T-cell (primary cell): ENCODE measurements at regions not wholly inside any gene's neighbourhood (a gene's known extent, or its start where the extent isn't known, plus 50 kb on each side); places are given as distances from the start of the nearest gene placed in this dataset.

Experiments used
- ATAC-seq, 4 experiments: fragments of 200-7000 bp in 3 of 4; fragments of 150-1000 bp in 1 of 4; cut with Tn5 transposase; replicated peaks in 1 of 4; 1 replicate in 3 of 4; 2 replicates in 1 of 4; pipeline ENCODE4 v1.10.0; 2021; ENCODE audit warnings: moderate library complexity in 3 of 4, mild to moderate bottlenecking in 2 of 4, moderate number of reproducible peaks in 1 of 4
- CTCF ChIA-PET, 2 donors: fragments of 300-600 bp; sonication (Branson Sonifier 250); formaldehyde crosslinking; loops; one replicate each; lab custom pipeline; 2022; ENCODE audit warnings: antibody characterized with exemption in 2 of 2; lab: Charles Lee
- POLR2A ChIA-PET, 2 donors: fragments of 300-600 bp; sonication (Branson Sonifier 250); formaldehyde crosslinking; loops; one replicate each; lab custom pipeline; 2022; ENCODE audit warnings: antibody characterized with exemption in 2 of 2; lab: Charles Lee
- DNase-seq, 35 experiments: peaks; one replicate each; pipeline versions ENCODE4 v3.0.0 to v3.0.0-alpha.2; 2013 to 2023
- H3K27ac ChIP-seq: one replicate; pipeline ENCODE4 v1.5.1; 2013; ENCODE audit warnings: low read length
- H3K27me3 ChIP-seq, 2 experiments: replicated peaks in 1 of 2; 1 replicate in 1 of 2; 2 replicates in 1 of 2; pipeline versions ENCODE4 v1.6.1 to v1.7.0; 2013; ENCODE audit warnings: low read length in 1 of 2, mixed read lengths in 1 of 2; ENCODE audit not compliant: control insufficient read depth in 2 of 2, insufficient read depth in 2 of 2; ENCODE audit errors: extremely low read depth in 1 of 2
- H3K36me3 ChIP-seq, 2 donors: 1 replicate in 1 of 2; 2 replicates in 1 of 2; pipeline versions ENCODE4 v1.6.1 to v1.7.0; 2013; ENCODE audit warnings: low read length in 1 of 2; ENCODE audit not compliant: control insufficient read depth in 2 of 2, insufficient read depth in 1 of 2; ENCODE audit errors: extremely low read depth in 1 of 2
- H3K4me1 ChIP-seq, 2 experiments: 1 replicate in 1 of 2; 2 replicates in 1 of 2; pipeline versions ENCODE4 v1.6.1 to v1.7.0; 2013; ENCODE audit warnings: low read length in 2 of 2, mixed read lengths in 1 of 2; ENCODE audit not compliant: insufficient read depth in 2 of 2, control insufficient read depth in 1 of 2; ENCODE audit errors: extremely low read depth in 1 of 2
- H3K4me3 ChIP-seq, 2 donors: 1 replicate in 1 of 2; 2 replicates in 1 of 2; pipeline versions ENCODE4 v1.5.1 to v1.7.0; 2013; ENCODE audit warnings: mild to moderate bottlenecking in 2 of 2, low read length in 1 of 2, moderate library complexity in 1 of 2; ENCODE audit not compliant: control insufficient read depth in 1 of 2; ENCODE audit errors: extremely low read depth in 1 of 2
- H3K9me3 ChIP-seq: 2 replicates; pipeline ENCODE4 v1.7.0; 2013
- H3K27ac Mint-ChIP-seq, 2 donors: one replicate each; pipeline ENCODE4 v1.8.0; 2020 to 2021; ENCODE audit warnings: mild to moderate bottlenecking in 2 of 2, mixed read lengths in 2 of 2
- H3K27me3 Mint-ChIP-seq, 2 donors: one replicate each; pipeline ENCODE4 v1.8.0; 2021 to 2022; ENCODE audit warnings: mixed read lengths in 2 of 2
- H3K36me3 Mint-ChIP-seq: one replicate; pipeline ENCODE4 v1.8.0; 2021; ENCODE audit warnings: mixed read lengths
- H3K4me1 Mint-ChIP-seq, 3 donors: one replicate each; pipeline ENCODE4 v1.8.0; 2020 to 2022; ENCODE audit warnings: mixed read lengths in 3 of 3, mild to moderate bottlenecking in 1 of 3
- H3K4me3 Mint-ChIP-seq, 3 donors: one replicate each; pipeline ENCODE4 v1.8.0; 2020 to 2022; ENCODE audit warnings: mild to moderate bottlenecking in 3 of 3, mixed read lengths in 3 of 3, moderate library complexity in 3 of 3
- H3K9me3 Mint-ChIP-seq, 3 donors: one replicate each; pipeline ENCODE4 v1.8.0; 2020 to 2022; ENCODE audit warnings: mixed read lengths in 3 of 3
- WGBS: methylation state at CpG from one replicate; pipeline ENCODE4 v1.1.5; 2013; ENCODE audit warnings: missing lambda C conversion rate; ENCODE audit not compliant: insufficient coverage; 5-methylcytosine and 5-hydroxymethylcytosine counted together

- Histone ChIP-seq H3K27me3 (peaks cover 0 to 4% of the 10 kb centered on the region in 2 experiments), H3K9me3 (no peaks in the 10 kb centered on the region), H3K27ac (no peak overlapping the region), H3K36me3 (no peaks in the 10 kb centered on the region), H3K4me3 (no peak overlapping the region), H3K4me1 (no peaks in the 10 kb centered on the region)
- Mint-ChIP-seq H3K9me3 (no peaks in the 10 kb centered on the region), H3K36me3 (no peaks in the 10 kb centered on the region), H3K4me3 (no peak overlapping the region), H3K27ac (no peak overlapping the region), H3K4me1 (no peaks in the 10 kb centered on the region), H3K27me3 (peaks cover 3 to 4% of the 10 kb centered on the region in 2 donors)
- ChIA-PET POLR2A (no interaction called here), CTCF (no interaction called here)
- ATAC-seq, result no peak
- DNase-seq, result no peak
- WGBS, result no CpG with 5 or more reads among the region's 4 CpGs
These were observed 116.0 kb upstream of the SIX2 start for GRCh38 chr2:45125232-45125631.

DNA sequence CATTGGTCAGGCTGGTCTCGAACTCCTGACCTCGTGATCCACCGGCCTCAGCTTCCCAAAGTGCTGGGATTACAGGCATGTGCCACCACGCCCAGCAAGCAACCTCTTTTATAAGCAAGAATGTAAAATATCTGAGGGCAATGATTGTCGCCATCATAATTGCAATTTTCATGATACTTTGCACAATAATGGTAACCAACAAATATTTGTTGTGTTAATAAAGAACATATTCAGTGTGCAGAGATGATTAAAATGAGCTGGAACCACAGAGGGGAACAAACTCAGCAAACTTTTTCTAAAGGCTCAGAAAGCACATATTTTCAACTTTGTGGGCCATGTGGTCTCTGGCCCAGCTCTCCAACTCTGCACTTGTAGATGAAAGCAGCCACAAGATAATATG lies 115.2 kb upstream of the SIX2 start:
- 40% methylated on average over 1 of the region's 5 CpGs for WGBS
- Mint-ChIP-seq H3K27ac (no peak overlapping the region), H3K27me3 (peaks cover 3 to 6% of the 10 kb centered on the region in 2 donors), H3K36me3 (no peaks in the 10 kb centered on the region), H3K9me3 (peaks cover 0 to 4% (median 0%) of the 10 kb centered on the region in 3 donors), H3K4me3 (no peak overlapping the region), H3K4me1 (no peaks in the 10 kb centered on the region)
- Histone ChIP-seq H3K36me3 (no peaks in the 10 kb centered on the region), H3K4me3 (no peak overlapping the region), H3K9me3 (no peaks in the 10 kb centered on the region), H3K27me3 (peaks cover 0 to 4% of the 10 kb centered on the region in 2 experiments), H3K4me1 (no peaks in the 10 kb centered on the region), H3K27ac (no peak overlapping the region)
- DNase-seq, result no peak
- ChIA-PET POLR2A (no interaction called here), CTCF (interaction anchor here in 1 of 2 donors (0.6 kb wide), 1 partner anchor 204 kb away, joined by 6 read pairs; no protein-coding TSS in a partner anchor)
- no peak for ATAC-seq

- Mint-ChIP-seq H3K27ac (no peak overlapping the region), H3K27me3 (peaks cover 3 to 6% of the 10 kb centered on the region in 2 donors), H3K4me3 (no peak overlapping the region), H3K9me3 (peaks cover 0 to 4% (median 0%) of the 10 kb centered on the region in 3 donors), H3K4me1 (no peaks in the 10 kb centered on the region), H3K36me3 (no peaks in the 10 kb centered on the region)
- Histone ChIP-seq H3K9me3 (no peaks in the 10 kb centered on the region), H3K4me1 (no peaks in the 10 kb centered on the region), H3K27ac (no peak overlapping the region), H3K36me3 (no peaks in the 10 kb centered on the region), H3K27me3 (peaks cover 0 to 4% of the 10 kb centered on the region in 2 experiments), H3K4me3 (no peak overlapping the region)
- no peak for ATAC-seq
- CTCF ChIA-PET, result no interaction called here
- POLR2A ChIA-PET, result no interaction called here
- DNase-seq, result no peak
- WGBS, result 76% methylated on average over 3 of the region's 6 CpGs
These were observed 114.4 kb upstream of the SIX2 start for GRCh38 chr2:45123521-45124191.

GRCh38 chr2:45123065-45123464 lies 113.8 kb upstream of the SIX2 start:
- Histone ChIP-seq H3K36me3 (no peaks in the 10 kb centered on the region), H3K9me3 (no peaks in the 10 kb centered on the region), H3K27me3 (peaks cover 0 to 3% of the 10 kb centered on the region in 2 experiments), H3K27ac (no peak overlapping the region), H3K4me1 (no peaks in the 10 kb centered on the region), H3K4me3 (no peak overlapping the region)
- ChIA-PET POLR2A (no interaction called here), CTCF (no interaction called here)
- ATAC-seq (no peak), DNase-seq (no peak)
- WGBS, result 73% methylated on average over 1 of the region's 2 CpGs
- Mint-ChIP-seq H3K4me3 (no peak overlapping the region), H3K9me3 (peaks cover 0 to 4% (median 0%) of the 10 kb centered on the region in 3 donors), H3K4me1 (no peaks in the 10 kb centered on the region), H3K27me3 (peaks cover 3 to 6% of the 10 kb centered on the region in 2 donors), H3K36me3 (no peaks in the 10 kb centered on the region), H3K27ac (no peak overlapping the region)

DNA sequence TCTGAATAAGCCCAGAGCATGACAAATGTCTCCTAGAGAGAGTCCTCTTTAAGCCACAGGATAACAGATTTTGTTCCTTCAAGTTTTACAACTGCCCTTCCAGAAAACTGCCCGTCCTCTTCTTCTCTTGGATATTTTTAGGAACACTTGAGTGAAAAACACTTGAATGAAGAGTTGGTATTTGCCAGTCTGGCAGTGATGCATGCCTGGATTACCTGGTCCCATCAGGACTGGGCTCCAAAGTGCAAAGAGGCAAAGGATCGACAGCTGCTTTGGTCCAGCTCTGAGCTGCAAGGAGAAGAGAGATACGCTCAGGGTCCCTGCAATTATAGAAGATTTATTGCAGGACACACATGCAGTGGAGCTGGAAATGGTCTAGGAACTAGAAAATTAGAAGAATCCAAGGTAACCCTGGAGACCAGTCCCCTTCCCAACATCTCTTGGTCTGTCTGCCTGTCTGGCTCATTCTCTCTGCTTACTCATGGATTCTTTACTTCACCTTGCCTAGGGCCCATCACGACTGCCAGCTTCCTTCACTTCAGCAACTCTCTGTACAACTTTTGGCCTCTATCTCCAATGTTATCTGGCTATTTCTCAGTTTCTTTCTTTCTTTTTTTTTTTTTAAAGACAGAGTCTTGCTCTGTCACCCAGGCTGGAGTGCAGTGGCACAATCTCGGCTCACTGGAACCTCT lies 112.1 kb upstream of the SIX2 start:
- Mint-ChIP-seq H3K4me1 (no peaks in the 10 kb centered on the region), H3K27ac (no peak overlapping the region), H3K27me3 (peaks cover 3 to 6% of the 10 kb centered on the region in 2 donors), H3K9me3 (peaks cover 0 to 4% (median 0%) of the 10 kb centered on the region in 3 donors), H3K36me3 (no peaks in the 10 kb centered on the region), H3K4me3 (no peak overlapping the region)
- 92% methylated on average over 3 of the region's 5 CpGs for WGBS
- Histone ChIP-seq H3K4me1 (no peaks in the 10 kb centered on the region), H3K27me3 (no peaks in the 10 kb centered on the region), H3K9me3 (no peaks in the 10 kb centered on the region), H3K4me3 (no peak overlapping the region), H3K36me3 (no peaks in the 10 kb centered on the region), H3K27ac (no peak overlapping the region)
- ChIA-PET CTCF (no interaction called here), POLR2A (no interaction called here)
- DNase-seq, result no peak
- ATAC-seq, result no peak

GRCh38 chr2:45120546-45120945 lies 111.3 kb upstream of the SIX2 start:
- H3K36me3 Mint-ChIP-seq, result no peaks in the 10 kb centered on the region
- ChIA-PET POLR2A (no interaction called here), CTCF (no interaction called here)
- Histone ChIP-seq H3K36me3 (no peaks in the 10 kb centered on the region), H3K27ac (no peak overlapping the region), H3K27me3 (no peaks in the 10 kb centered on the region), H3K4me1 (no peaks in the 10 kb centered on the region), H3K9me3 (no peaks in the 10 kb centered on the region), H3K4me3 (no peak overlapping the region)
- peaks cover 0 to 4% (median 0%) of the 10 kb centered on the region in 3 donors for H3K9me3 Mint-ChIP-seq
- no peaks in the 10 kb centered on the region for H3K4me1 Mint-ChIP-seq
- no peak overlapping the region for H3K27ac Mint-ChIP-seq
- DNase-seq, result no peak
- ATAC-seq, result no peak
- H3K27me3 Mint-ChIP-seq, result peaks cover 3 to 6% of the 10 kb centered on the region in 2 donors
- H3K4me3 Mint-ChIP-seq, result no peak overlapping the region
